PFSK-1 (cell line): ENCODE measurements at regions not wholly inside any gene's neighbourhood (a gene's known extent, or its start where the extent isn't known, plus 50 kb on each side); places are given as distances from the start of the nearest gene placed in this dataset.

Source experiments
- FOXP2 ChIP-seq: optimal IDR thresholded peaks from 2 replicates; pipeline ENCODE3; 2011; ENCODE audit warnings: borderline replicate concordance, control low read depth, inconsistent platforms; ENCODE audit not compliant: insufficient read depth; ENCODE audit errors: extremely low read length, extremely low read depth
- POLR2AphosphoS5 ChIP-seq: IDR thresholded peaks from 2 replicates; pipeline ENCODE4 v1.6.1; 2012; ENCODE audit warnings: low read depth, mild to moderate bottlenecking, control low read depth, low read length, moderate library complexity
- SIN3A ChIP-seq: IDR thresholded peaks from 2 replicates; pipeline ENCODE4 v1.6.1; 2012; ENCODE audit warnings: mild to moderate bottlenecking, low read length, moderate library complexity, borderline replicate concordance; ENCODE audit not compliant: insufficient read depth
- TAF1 ChIP-seq: IDR thresholded peaks from 2 replicates; pipeline ENCODE4 v1.6.1; 2012; ENCODE audit warnings: low read length, control low read depth, borderline replicate concordance; ENCODE audit not compliant: insufficient read depth
- TF ChIP-seq, protein P1 (sequence below), 2 experiments: IDR thresholded peaks; 2 replicates each; pipeline versions ENCODE4 v1.6.1 to v1.8.0; 2011 to 2012; ENCODE audit warnings: low read depth in 2 of 2, low read length in 2 of 2, control low read depth in 1 of 2, inconsistent platforms in 1 of 2, mild to moderate bottlenecking in 1 of 2, moderate library complexity in 1 of 2; ENCODE audit not compliant: insufficient read depth in 1 of 2

DNA sequence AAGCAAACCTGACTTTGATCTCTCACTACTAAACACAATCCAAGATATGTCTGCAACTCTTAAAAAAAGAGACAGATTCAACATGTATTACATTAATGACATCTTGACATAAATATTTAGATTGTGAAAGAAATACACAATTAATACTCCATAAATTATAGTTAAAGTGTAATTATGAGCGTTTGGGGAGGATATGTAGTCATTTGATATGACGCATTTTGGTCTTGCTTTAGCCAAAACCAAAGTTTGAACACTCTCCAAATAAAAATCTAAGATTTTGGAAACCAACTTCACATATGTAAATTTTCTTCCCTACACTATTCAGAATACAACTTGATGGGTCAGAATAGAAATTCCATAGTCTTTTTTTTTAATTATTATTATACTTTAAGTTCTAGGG lies 1257.6 kb downstream of the SLC16A7 start:
- no peak for TF ChIP-seq SIN3A
- no peak for TF ChIP-seq FOXP2
- TF ChIP-seq, protein P1, sequence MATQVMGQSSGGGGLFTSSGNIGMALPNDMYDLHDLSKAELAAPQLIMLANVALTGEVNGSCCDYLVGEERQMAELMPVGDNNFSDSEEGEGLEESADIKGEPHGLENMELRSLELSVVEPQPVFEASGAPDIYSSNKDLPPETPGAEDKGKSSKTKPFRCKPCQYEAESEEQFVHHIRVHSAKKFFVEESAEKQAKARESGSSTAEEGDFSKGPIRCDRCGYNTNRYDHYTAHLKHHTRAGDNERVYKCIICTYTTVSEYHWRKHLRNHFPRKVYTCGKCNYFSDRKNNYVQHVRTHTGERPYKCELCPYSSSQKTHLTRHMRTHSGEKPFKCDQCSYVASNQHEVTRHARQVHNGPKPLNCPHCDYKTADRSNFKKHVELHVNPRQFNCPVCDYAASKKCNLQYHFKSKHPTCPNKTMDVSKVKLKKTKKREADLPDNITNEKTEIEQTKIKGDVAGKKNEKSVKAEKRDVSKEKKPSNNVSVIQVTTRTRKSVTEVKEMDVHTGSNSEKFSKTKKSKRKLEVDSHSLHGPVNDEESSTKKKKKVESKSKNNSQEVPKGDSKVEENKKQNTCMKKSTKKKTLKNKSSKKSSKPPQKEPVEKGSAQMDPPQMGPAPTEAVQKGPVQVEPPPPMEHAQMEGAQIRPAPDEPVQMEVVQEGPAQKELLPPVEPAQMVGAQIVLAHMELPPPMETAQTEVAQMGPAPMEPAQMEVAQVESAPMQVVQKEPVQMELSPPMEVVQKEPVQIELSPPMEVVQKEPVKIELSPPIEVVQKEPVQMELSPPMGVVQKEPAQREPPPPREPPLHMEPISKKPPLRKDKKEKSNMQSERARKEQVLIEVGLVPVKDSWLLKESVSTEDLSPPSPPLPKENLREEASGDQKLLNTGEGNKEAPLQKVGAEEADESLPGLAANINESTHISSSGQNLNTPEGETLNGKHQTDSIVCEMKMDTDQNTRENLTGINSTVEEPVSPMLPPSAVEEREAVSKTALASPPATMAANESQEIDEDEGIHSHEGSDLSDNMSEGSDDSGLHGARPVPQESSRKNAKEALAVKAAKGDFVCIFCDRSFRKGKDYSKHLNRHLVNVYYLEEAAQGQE (IDR thresholded peaks at IDR 0.05; ENCODE audit: insufficient read depth in 1 of 2, low read depth in 2 of 2, low read length in 2 of 2), result no peak
- TF ChIP-seq TAF1, result no peak
- TF ChIP-seq POLR2AphosphoS5, result no peak

DNA sequence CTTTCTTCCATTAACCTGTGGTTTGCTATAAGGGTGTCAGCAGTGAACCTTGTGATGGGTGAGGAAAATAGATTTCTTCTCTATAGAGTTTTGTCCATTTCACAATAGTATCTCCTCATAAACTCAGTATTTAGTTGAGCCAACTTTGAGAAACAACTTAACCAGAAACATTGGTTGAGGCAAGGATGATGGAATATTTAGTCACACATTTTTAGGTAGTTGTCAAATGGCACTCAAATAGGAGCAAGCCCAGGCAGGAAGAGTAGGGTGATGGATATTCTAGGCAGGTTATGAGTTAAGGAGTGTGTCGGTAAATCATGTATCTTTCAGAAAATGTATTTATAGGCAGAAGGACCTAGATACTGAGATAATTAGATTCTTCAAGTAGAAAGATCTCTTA lies 1267.6 kb downstream of the SLC16A7 start:
- TF ChIP-seq SIN3A (no peak), TAF1 (no peak)

DNA sequence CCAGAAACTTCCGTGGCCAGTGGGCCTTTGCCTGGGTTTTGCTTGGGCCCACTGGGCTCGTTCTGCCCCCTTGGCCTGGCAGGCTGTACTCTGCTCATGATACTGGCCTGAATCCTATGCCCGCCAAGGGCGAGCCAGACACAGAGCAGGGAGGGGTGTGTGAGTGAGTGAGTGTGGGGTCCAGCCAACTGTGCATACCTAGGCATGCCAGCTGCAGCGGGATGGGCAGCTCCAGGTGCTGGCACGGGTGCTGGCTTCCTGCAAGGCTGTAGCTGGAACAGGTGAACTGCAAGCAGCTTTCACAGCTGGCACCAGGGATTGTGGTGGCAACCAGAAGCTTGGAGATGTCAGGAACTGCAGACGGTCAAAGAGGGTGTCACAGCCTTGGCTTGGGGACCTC lies 1276.4 kb downstream of the SLC16A7 start:
- TF ChIP-seq TAF1 (no peak), FOXP2 (no peak), POLR2AphosphoS5 (no peak), SIN3A (no peak)
- TF ChIP-seq, protein P1 (IDR thresholded peaks at IDR 0.05; ENCODE audit: insufficient read depth in 1 of 2, low read depth in 2 of 2, low read length in 2 of 2), result no peak

DNA sequence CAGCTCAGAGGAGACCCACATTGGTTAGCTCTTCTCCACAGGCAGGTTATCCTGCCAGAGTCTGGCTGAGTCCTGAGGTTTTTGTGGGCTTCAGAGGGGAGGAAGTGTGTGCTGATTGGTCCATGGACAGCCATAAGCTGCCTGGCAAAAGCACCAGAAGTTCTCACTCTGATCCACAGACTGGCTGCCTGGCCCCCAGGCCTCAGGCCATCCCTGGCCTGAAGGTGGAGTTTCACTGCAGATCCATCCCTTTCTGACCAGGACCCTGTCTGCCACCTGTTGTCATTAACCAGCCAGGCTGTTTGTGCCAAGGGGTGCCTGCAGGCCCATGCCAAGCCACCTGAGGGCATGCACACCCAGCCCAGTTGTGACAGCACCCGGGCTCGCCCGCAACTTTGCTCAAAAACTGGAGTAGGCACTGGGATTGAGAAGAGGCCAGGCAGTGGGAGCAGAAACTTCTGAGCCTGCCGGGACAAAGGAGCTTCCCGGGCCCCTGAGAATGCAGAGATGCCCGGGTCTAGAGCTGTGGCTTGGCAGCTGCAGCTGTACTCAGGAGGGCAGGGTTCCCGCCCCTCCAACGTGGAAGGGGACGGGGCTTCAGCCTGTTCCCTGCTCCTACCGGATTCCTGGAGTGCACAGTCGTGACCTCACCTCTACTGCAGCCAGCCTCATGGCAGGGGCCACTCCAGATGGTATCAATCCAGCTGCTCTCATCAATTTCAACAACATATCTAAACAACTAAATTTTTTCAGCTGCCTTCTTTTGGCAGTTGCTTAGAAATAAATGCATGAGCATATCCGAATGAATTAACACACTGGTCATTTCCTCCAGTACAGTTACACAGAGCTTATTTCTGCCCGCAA lies 1277.3 kb downstream of the SLC16A7 start:
- TF ChIP-seq SIN3A (no peak), POLR2AphosphoS5 (no peak), FOXP2 (no peak), TAF1 (no peak)
- TF ChIP-seq, protein P1 (IDR thresholded peaks at IDR 0.05; ENCODE audit: insufficient read depth in 1 of 2, low read depth in 2 of 2, low read length in 2 of 2), result no peak

DNA sequence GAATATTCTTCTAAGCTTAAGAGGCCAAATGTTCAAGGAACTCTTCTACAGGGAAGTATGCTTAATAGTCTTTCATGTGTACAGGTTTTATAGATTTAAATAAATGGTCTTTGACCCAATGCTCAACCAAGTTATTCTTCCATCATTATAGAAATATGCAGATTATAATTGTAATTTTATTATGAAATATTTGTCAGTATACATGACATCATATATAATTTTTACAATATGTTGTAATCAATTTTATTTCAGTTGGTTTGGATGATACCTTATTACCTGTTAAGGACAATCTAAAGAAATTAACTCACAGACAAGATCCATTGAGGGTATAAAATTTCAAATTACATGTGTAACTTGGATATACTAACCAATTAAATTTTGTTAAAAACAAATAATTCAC lies 1278.3 kb downstream of the SLC16A7 start:
- TF ChIP-seq SIN3A, result no peak
- no peak for TF ChIP-seq FOXP2
- no peak for TF ChIP-seq TAF1
- no peak for TF ChIP-seq POLR2AphosphoS5
- TF ChIP-seq, protein P1 (IDR thresholded peaks at IDR 0.05; ENCODE audit: insufficient read depth in 1 of 2, low read depth in 2 of 2, low read length in 2 of 2), result no peak
